DND-41 (cell line): ENCODE measurements at regions not wholly inside any gene's neighbourhood (a gene's known extent, or its start where the extent isn't known, plus 50 kb on each side); places are given as distances from the start of the nearest gene placed in this dataset.

Source experiments
- ATAC-seq: fragments of 200-7000 bp; cut with Tn5 transposase; 3 replicates; pipeline ENCODE4 v1.9.1; 2021; ENCODE audit warnings: low read depth; ENCODE audit not compliant: insufficient read depth
- DNase-seq: peaks from one replicate; pipeline ENCODE4 v3.0.0-alpha.2; 2020
- H2AFZ ChIP-seq: 2 replicates; pipeline ENCODE4 v1.6.0; 2012; ENCODE audit warnings: low read depth, low read length
- H3K27ac ChIP-seq: 2 replicates; pipeline ENCODE4 v1.5.1; 2012; ENCODE audit warnings: low read length, inconsistent platforms
- H3K27me3 ChIP-seq: fragments of 200-600 bp; sonication (generic); 2 replicates; pipeline ENCODE4 v1.6.0; 2012; ENCODE audit warnings: low read length, mild to moderate bottlenecking, inconsistent platforms; ENCODE audit not compliant: insufficient read depth, poor library complexity
- H3K36me3 ChIP-seq: 2 replicates; pipeline ENCODE4 v1.5.1; 2012; ENCODE audit warnings: low read length, inconsistent platforms; ENCODE audit not compliant: insufficient read depth
- H3K4me1 ChIP-seq: 2 replicates; pipeline ENCODE4 v1.5.1; 2012; ENCODE audit warnings: mild to moderate bottlenecking, low read length; ENCODE audit not compliant: insufficient read depth
- H3K4me2 ChIP-seq: 2 replicates; pipeline ENCODE4 v1.6.0; 2012; ENCODE audit warnings: mild to moderate bottlenecking, moderate library complexity, low read length, inconsistent platforms; ENCODE audit not compliant: insufficient read depth
- H3K4me3 ChIP-seq, 2 experiments: fragments of 200-600 bp in 1 of 2; shearing (Covaris generic) in 1 of 2; 2 replicates each; pipeline ENCODE4 v1.5.1; 2012 to 2016; ENCODE audit warnings: inconsistent platforms in 2 of 2, low read length in 2 of 2, mild to moderate bottlenecking in 2 of 2, low read depth in 1 of 2, moderate library complexity in 1 of 2
- H3K79me2 ChIP-seq: 2 replicates; pipeline ENCODE4 v1.6.0; 2012; ENCODE audit warnings: low read length, inconsistent platforms; ENCODE audit not compliant: insufficient read depth
- H3K9ac ChIP-seq: 2 replicates; pipeline ENCODE4 v1.6.0; 2012; ENCODE audit warnings: low read depth, mild to moderate bottlenecking, inconsistent platforms, low read length, moderate library complexity
- H3K9me3 ChIP-seq: 2 replicates; pipeline ENCODE4 v1.5.1; 2012; ENCODE audit warnings: low read length, moderate library complexity, mild to moderate bottlenecking, inconsistent platforms; ENCODE audit not compliant: insufficient read depth, severe bottlenecking
- H4K20me1 ChIP-seq: 2 replicates; pipeline ENCODE4 v1.6.0; 2012; ENCODE audit warnings: low read length; ENCODE audit not compliant: insufficient read depth
- EZH2 ChIP-seq: IDR thresholded peaks from 3 replicates; pipeline ENCODE4 v1.6.1; 2012; ENCODE audit warnings: borderline replicate concordance, low read depth, mild to moderate bottlenecking, moderate library complexity, low read length, inconsistent platforms; ENCODE audit not compliant: severe bottlenecking
- TF ChIP-seq, protein P1 (sequence below): IDR thresholded peaks from 2 replicates; pipeline ENCODE4 v1.5.1; 2012; ENCODE audit warnings: borderline replicate concordance, low read length, moderate library complexity, mild to moderate bottlenecking; ENCODE audit not compliant: poor library complexity, severe bottlenecking; ENCODE audit errors: extremely low read depth

DNA sequence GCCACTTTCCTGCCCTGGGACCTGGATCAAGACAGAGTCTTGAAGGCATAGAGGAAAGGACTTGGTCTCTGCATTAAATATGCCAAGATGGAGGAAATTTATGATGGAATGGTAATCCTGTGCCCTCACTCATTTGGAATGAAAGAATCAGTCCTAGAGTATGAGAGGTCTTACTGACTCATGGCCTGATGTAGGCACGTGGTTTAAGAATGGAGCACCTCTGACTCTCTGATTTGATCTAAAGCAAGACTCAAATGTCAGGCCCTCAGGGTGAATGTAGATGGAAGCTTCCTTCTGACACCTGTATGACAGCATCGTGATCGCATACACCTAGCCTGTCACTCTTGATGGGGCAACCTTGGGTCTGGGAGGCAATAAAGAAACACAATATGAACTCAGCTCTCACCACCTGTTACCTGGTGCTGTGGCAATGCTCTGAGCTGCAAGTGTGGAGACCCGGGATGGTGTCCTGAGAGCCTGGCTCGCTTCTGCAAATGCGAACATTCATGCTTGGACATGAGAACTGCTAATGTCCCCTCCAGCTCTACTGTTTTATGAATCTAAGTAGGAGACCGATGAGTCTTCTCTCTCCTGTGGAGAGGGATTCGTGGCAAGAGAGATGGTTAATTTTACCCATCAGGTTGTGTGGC lies 229.9 kb downstream of the ABCC12 start:
- Histone ChIP-seq H2AFZ (no peak overlapping the region), H3K4me3 (no peak overlapping the region), H3K27ac (no peak overlapping the region), H3K4me2 (no peak overlapping the region), H3K79me2 (no peaks in the 10 kb centered on the region), H3K4me1 (no peaks in the 10 kb centered on the region), H4K20me1 (no peaks in the 10 kb centered on the region), H3K9ac (no peak overlapping the region), H3K9me3 (no peaks in the 10 kb centered on the region), H3K27me3 (no peaks in the 10 kb centered on the region), H3K36me3 (no peaks in the 10 kb centered on the region)
- ATAC-seq, result no peak
- DNase-seq, result no peak
- TF ChIP-seq EZH2, result no peak

DNA sequence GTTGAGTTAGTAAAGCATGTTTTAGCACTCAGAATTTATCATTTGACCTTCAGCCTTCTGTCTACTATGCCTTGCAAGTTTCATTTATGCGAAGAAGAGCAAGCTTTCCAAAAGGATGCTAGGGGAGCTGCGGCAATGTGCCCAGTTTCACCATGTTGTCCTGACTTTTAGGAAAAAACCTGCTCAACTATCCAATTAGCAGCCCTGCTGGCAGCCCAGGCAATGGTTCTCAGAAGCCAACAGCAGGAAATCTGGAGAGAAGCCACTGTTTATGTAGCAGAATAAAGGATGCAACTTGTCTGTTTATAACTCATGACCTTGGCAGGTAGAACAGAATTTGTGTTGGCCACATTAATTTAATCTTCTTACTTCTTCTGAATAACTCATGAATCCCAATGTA lies 230.8 kb downstream of the ABCC12 start:
- H3K4me3 ChIP-seq, result no peak overlapping the region
- no peaks in the 10 kb centered on the region for H3K79me2 ChIP-seq
- no peaks in the 10 kb centered on the region for H3K4me1 ChIP-seq
- no peak overlapping the region for H3K27ac ChIP-seq
- no peaks in the 10 kb centered on the region for H3K36me3 ChIP-seq
- no peak overlapping the region for H2AFZ ChIP-seq
- no peaks in the 10 kb centered on the region for H3K27me3 ChIP-seq
- no peaks in the 10 kb centered on the region for H4K20me1 ChIP-seq
- H3K4me2 ChIP-seq, result no peak overlapping the region
- TF ChIP-seq, protein P1, sequence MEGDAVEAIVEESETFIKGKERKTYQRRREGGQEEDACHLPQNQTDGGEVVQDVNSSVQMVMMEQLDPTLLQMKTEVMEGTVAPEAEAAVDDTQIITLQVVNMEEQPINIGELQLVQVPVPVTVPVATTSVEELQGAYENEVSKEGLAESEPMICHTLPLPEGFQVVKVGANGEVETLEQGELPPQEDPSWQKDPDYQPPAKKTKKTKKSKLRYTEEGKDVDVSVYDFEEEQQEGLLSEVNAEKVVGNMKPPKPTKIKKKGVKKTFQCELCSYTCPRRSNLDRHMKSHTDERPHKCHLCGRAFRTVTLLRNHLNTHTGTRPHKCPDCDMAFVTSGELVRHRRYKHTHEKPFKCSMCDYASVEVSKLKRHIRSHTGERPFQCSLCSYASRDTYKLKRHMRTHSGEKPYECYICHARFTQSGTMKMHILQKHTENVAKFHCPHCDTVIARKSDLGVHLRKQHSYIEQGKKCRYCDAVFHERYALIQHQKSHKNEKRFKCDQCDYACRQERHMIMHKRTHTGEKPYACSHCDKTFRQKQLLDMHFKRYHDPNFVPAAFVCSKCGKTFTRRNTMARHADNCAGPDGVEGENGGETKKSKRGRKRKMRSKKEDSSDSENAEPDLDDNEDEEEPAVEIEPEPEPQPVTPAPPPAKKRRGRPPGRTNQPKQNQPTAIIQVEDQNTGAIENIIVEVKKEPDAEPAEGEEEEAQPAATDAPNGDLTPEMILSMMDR, result no peak
- TF ChIP-seq EZH2, result no peak
- ATAC-seq (no peak), DNase-seq (no peak)
- H3K9ac ChIP-seq, result no peak overlapping the region
- no peaks in the 10 kb centered on the region for H3K9me3 ChIP-seq

DNA sequence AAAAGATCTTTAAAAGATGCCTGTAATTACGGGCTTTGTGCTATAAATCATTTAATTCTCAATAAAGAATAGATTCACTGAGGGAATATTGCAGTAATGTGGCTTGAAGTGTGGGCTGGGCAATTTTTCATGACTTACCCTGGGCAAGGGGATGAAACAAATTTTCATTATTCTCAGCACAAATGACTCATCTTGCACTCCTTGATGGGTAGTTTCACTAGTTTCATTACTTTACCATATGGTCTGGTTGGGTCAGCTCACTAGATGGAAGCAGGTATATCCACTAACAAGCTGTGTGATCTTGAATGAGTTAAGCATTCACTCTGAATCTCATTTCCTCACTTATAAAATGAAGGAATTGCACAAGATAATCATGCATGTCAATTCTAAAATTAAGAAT lies 234.3 kb downstream of the ABCC12 start:
- DNase-seq, result no peak
- Histone ChIP-seq H3K36me3 (no peaks in the 10 kb centered on the region), H3K4me1 (no peaks in the 10 kb centered on the region), H3K4me2 (no peak overlapping the region), H3K27ac (no peak overlapping the region), H3K4me3 (no peak overlapping the region), H3K79me2 (no peaks in the 10 kb centered on the region), H3K27me3 (no peaks in the 10 kb centered on the region), H2AFZ (no peak overlapping the region), H3K9ac (no peak overlapping the region), H3K9me3 (no peaks in the 10 kb centered on the region), H4K20me1 (no peaks in the 10 kb centered on the region)
- no peak for ATAC-seq
- TF ChIP-seq EZH2, result no peak
- TF ChIP-seq, protein P1, result no peak

DNA sequence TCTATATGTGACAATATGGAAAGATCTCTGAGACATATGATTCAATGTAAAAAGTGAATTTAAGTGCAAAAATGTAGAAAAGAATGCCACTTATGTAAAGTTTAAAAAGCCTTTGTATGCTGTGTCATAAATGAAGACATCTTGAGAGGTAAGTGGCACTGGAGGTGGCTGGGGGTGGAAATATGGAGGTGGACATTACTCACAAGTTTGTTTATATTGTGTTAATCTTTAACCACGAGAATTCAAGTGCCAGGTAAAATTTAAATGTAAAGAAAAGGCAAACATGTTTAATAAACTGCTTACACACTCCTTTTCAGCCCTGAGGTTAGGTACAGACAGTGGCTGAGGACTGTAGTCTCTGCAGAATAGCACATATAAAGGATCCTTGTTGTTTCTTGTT lies 235.1 kb downstream of the ABCC12 start:
- H3K4me3 ChIP-seq, result no peak overlapping the region
- H3K36me3 ChIP-seq, result no peaks in the 10 kb centered on the region
- H2AFZ ChIP-seq, result no peak overlapping the region
- no peaks in the 10 kb centered on the region for H3K27me3 ChIP-seq
- H3K4me2 ChIP-seq, result no peak overlapping the region
- TF ChIP-seq EZH2, result no peak
- TF ChIP-seq, protein P1, result no peak
- no peaks in the 10 kb centered on the region for H3K4me1 ChIP-seq
- H4K20me1 ChIP-seq, result no peaks in the 10 kb centered on the region
- H3K9ac ChIP-seq, result no peak overlapping the region
- no peaks in the 10 kb centered on the region for H3K79me2 ChIP-seq
- ATAC-seq (no peak), DNase-seq (no peak)
- H3K27ac ChIP-seq, result no peak overlapping the region
- no peaks in the 10 kb centered on the region for H3K9me3 ChIP-seq
